Large intestine (tissue), 3 donors: ENCODE measurements at regions not wholly inside any gene's neighbourhood (a gene's known extent, or its start where the extent isn't known, plus 50 kb on each side); places are given as distances from the start of the nearest gene placed in this dataset.
"Not testable (repeated sequence)": the region's sequence is repeated elsewhere in the genome, so short reads cannot be mapped to it uniquely, and the experiment has no call there.

ENCODE experiments used
- DNase-seq, 2 donors: peaks; one replicate each; pipeline versions ENCODE4 v3.0.0 to v3.0.0-alpha.2; 2013
- H3K27ac ChIP-seq: one replicate; pipeline ENCODE4 v1.5.1; 2013; ENCODE audit warnings: low read length
- H3K27me3 ChIP-seq: 2 replicates; pipeline ENCODE4 v1.6.1; 2013; ENCODE audit warnings: low read length; ENCODE audit not compliant: control insufficient read depth, insufficient read depth
- H3K36me3 ChIP-seq: 2 replicates; pipeline ENCODE4 v1.6.1; 2013; ENCODE audit warnings: low read length; ENCODE audit not compliant: control insufficient read depth, insufficient read depth
- H3K4me1 ChIP-seq: one replicate; pipeline ENCODE4 v1.6.1; 2013; ENCODE audit warnings: low read length; ENCODE audit not compliant: control insufficient read depth, insufficient read depth
- H3K4me3 ChIP-seq: one replicate; pipeline ENCODE4 v1.5.1; 2013; ENCODE audit warnings: low read length
- H3K9me3 ChIP-seq: one replicate; pipeline ENCODE4 v1.6.1; 2013; ENCODE audit warnings: mild to moderate bottlenecking, low read depth, low read length, moderate library complexity; ENCODE audit not compliant: control insufficient read depth
- WGBS: methylation state at CpG from one replicate; pipeline ENCODE4 v1.1.5; 2013; ENCODE audit warnings: low lambda C conversion rate; ENCODE audit not compliant: insufficient coverage; 5-methylcytosine and 5-hydroxymethylcytosine counted together

DNA sequence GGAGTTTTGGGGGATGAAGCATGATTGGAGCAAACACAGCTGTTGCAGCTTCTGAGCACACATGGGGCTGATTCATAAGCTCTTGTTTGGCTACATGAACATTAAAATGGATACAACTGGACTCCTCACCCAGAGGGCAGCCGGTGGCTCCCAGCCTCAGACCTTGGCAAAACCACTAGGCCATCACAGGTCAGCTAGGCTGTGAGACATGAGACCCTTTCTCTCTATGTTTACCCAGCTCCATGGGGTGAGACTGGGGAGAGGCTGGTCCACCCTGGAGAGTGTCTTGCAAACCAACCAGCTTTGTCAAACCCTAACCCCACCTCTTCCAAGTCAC, 388.7 kb downstream of the PTPRU start:
- DNase-seq, result no peak
- no peaks in the 10 kb centered on the region for H3K36me3 ChIP-seq
- no CpG with 5 or more reads among the region's 1 CpG for WGBS
- H3K4me3 ChIP-seq, result no peak overlapping the region
- no peaks in the 10 kb centered on the region for H3K4me1 ChIP-seq
- no peak overlapping the region for H3K27ac ChIP-seq
- no peaks in the 10 kb centered on the region for H3K9me3 ChIP-seq
- H3K27me3 ChIP-seq, result peaks cover 3% of the 10 kb centered on the region

DNA sequence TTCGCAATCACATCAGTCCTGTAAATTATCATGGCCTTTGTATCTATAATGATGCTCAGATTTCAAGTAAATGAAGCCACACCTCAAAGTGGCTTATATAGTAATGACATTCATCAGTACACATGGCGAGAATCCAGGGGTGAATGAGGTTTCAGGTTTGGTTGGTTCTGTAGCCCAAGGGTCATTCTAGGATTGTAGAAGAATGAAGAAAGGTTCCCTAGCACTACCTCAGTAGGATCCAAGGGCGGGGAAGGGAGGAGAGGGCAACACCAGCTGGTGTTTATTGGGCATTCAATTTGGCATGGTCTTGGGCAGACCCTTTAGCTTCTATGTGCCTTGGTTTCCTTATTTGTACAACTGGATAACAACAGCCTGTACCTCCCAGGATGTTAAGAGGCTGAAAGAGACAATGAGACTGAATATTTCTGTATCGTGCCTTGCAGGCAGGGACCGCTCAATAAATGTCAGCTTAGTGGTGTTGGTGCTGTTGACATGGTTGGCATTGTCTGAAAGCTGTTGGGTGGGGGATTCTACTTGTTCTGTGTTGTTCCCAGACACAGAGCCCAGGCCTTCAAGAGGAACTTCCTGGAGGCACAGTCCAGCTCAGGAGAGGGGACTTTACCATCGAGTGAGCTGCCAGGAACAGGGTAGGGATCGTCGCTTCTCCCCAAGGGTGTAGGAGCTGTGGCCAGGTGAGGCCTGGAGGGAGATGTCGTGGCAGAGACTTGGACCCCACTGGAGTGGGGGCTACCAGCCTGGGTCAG, 388.2 kb downstream of the PTPRU start:
- Histone ChIP-seq H3K4me1 (no peaks in the 10 kb centered on the region), H3K4me3 (no peak overlapping the region), H3K27ac (no peak overlapping the region), H3K36me3 (no peaks in the 10 kb centered on the region), H3K27me3 (peaks cover 3% of the 10 kb centered on the region), H3K9me3 (no peaks in the 10 kb centered on the region)
- no peak for DNase-seq
- 100% methylated on average over 1 of the region's 9 CpGs for WGBS

DNA sequence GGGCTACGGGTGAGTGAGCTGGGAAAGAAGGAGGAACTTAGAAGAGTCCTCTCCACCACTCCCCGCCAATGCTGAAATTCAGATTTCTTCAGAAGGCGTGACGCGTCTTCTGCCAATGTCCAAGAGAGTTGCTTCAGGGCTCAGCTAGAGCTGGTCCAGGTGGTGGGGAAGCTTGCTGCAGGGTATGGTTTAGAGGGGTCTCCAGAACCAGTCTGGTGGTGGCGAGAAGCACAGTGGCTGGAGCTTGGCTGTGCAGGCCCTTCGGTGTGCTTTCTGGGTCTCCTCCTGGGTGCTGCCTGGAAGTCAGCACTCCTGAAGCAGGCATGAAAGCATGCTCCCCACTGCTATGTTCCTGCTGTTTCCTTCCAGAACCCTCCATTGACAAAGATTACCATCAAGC, 387.2 kb downstream of the PTPRU start:
- Histone ChIP-seq H3K4me1 (no peaks in the 10 kb centered on the region), H3K9me3 (no peaks in the 10 kb centered on the region), H3K27me3 (peaks cover 3% of the 10 kb centered on the region), H3K36me3 (no peaks in the 10 kb centered on the region), H3K27ac (no peak overlapping the region), H3K4me3 (no peak overlapping the region)
- no CpG with 5 or more reads among the region's 7 CpGs for WGBS
- DNase-seq, result no peak

DNA sequence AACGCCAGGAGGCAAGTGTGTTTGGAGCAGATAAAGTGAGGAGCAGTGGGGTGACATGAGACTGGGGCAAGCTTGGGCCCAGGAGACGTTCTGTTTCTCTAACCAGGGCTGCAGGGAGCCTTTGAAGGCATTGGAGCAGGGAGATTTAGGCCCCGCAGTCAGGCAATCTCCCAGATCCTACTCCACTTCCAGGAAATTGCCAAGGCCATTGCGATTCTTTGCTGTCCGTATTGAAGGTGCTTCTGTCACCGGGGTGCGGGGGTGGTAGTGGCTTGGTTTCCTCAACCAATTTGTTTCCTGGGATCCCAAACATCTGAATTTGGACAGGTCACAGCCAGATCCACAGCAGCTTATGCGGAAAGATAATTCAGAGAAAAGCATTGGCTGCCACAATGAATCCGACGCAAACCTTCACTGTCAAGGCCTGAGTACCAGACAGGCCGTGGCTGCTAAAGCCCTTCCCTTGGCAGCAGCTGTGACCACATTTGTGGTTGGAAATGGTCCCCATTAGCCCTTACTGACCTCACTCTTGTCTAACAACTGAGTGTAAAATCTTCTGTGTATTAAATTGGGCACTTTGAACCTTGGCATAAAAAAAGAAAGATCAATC, 385.6 kb downstream of the PTPRU start:
- DNase-seq, result no peak
- no peaks in the 10 kb centered on the region for H3K4me1 ChIP-seq
- H3K27ac ChIP-seq, result no peak overlapping the region
- no peaks in the 10 kb centered on the region for H3K36me3 ChIP-seq
- no peak overlapping the region for H3K4me3 ChIP-seq
- no CpG with 5 or more reads among the region's 11 CpGs for WGBS
- H3K9me3 ChIP-seq, result no peaks in the 10 kb centered on the region
- H3K27me3 ChIP-seq, result peaks cover 3% of the 10 kb centered on the region

DNA sequence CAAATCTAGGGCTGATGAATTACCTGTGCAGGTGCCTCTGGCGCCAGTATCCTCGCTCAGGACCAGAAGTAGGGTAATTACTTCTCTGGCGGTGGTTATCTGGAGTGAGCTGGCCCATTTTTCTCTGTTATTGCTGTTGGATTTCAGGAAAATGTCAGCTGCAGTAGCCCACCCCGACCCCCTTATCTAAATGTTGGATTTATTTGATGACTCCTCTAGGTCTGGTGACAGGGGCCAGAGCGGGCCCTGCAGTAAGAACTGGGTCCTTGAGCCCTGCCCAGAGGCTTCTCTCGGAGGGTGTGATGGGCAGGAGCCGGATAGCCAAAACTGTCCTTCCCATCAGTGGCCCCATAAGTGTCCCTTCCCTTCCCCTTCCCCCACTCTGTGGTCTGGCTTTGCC, 384.3 kb downstream of the PTPRU start:
- H3K27me3 ChIP-seq, result peaks cover 3% of the 10 kb centered on the region
- DNase-seq, result no peak
- H3K27ac ChIP-seq, result no peak overlapping the region
- WGBS, result no CpG with 5 or more reads among the region's 7 CpGs
- H3K4me1 ChIP-seq, result no peaks in the 10 kb centered on the region
- no peak overlapping the region for H3K4me3 ChIP-seq
- H3K9me3 ChIP-seq, result no peaks in the 10 kb centered on the region
- no peaks in the 10 kb centered on the region for H3K36me3 ChIP-seq

DNA sequence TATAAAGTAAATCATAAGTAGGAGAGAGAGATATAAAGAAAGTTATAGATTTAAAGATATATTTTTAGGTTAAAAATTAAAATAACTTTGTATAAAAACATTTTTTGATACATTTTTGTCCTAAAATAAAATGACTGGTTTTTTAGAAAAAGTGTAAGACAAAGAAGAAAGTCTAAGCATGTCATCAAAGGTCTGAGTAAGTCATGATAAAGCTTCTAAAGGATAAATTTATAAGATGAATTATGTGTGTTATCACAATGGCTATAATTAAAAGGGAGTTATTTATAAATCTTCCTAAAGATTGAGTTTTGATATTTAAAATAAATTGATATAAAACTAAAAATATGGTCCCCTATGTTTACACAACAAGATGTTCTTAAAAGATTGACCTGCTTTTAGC, 370.9 kb downstream of the PTPRU start:
- Histone ChIP-seq H3K9me3 (no peaks in the 10 kb centered on the region), H3K36me3 (no peaks in the 10 kb centered on the region), H3K27ac (no peak overlapping the region), H3K27me3 (no peaks in the 10 kb centered on the region), H3K4me3 (no peak overlapping the region), H3K4me1 (no peaks in the 10 kb centered on the region)
- no peak for DNase-seq

DNA sequence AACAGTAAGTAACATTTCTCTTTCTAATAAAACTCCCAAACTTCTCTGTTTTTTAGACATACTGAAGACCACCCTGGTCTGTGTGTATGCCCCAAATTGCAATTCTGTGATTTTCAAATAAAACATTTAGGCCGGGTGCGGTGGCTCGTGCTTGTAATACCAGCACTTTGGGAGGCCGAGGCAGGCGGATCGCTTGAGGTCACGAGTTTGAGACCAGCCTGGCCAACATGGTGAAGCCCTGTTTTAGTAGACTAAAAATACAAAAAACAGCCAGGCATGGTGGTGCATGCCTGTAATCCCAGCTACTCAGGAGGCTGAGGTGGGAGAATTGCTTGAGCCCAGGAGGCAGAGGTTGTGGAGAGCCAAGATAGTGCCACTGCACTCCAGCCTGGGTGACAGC, 368.5 kb downstream of the PTPRU start:
- H3K27ac ChIP-seq, H3K36me3 ChIP-seq, DNase-seq, H3K9me3 ChIP-seq, H3K4me3 ChIP-seq, H3K27me3 ChIP-seq, H3K4me1 ChIP-seq: not testable (repeated sequence)
- no CpG with 5 or more reads among the region's 7 CpGs for WGBS

DNA sequence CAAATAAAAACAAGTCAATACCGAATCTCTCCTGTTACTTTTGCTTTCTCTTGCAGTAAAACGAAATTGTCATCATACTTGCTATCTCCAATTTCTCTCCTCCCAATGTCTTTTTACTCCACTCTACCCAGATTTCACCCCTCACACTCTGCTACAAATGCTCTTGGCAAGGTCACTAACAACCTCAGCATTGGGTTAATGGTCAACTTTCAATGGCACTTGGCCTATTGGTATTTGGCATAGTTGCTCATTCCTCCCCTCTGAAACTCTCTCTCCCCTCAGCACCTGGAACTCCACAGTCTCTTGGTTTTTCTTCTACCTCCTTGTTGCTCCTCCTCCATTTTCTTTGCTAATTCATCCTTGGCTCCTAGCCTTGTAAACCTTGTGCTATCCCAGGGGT, 367.3 kb downstream of the PTPRU start:
- no peaks in the 10 kb centered on the region for H3K9me3 ChIP-seq
- no peak for DNase-seq
- WGBS, result 83% methylated on average over 1 of the region's 2 CpGs
- H3K36me3 ChIP-seq, result no peaks in the 10 kb centered on the region
- no peaks in the 10 kb centered on the region for H3K4me1 ChIP-seq
- no peak overlapping the region for H3K27ac ChIP-seq
- H3K4me3 ChIP-seq, result no peak overlapping the region
- H3K27me3 ChIP-seq, result no peaks in the 10 kb centered on the region

DNA sequence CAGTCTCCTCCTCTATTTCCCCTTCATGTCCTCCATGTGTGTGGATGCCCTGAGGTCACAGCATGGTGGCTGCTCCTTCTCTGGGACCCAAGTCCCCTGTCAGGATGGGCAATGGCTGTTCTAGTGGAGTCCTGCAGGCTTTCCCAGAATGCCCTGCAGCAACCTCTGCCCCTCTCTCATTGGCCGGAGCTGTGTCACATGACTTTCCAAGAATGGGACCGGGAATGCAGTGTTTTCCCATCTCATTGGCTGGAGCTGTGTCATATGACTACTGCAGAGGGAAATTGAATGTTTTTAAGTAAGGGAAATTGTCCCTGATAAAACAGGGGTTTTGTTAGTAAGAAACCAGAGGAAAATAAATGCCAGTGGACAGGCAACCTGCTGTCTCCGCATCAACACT, 365.9 kb downstream of the PTPRU start:
- Histone ChIP-seq H3K27me3 (peaks cover 2% of the 10 kb centered on the region), H3K36me3 (no peaks in the 10 kb centered on the region), H3K9me3 (no peaks in the 10 kb centered on the region), H3K4me3 (no peak overlapping the region), H3K4me1 (no peaks in the 10 kb centered on the region), H3K27ac (no peak overlapping the region)
- no CpG with 5 or more reads among the region's 3 CpGs for WGBS
- DNase-seq, result no peak

DNA sequence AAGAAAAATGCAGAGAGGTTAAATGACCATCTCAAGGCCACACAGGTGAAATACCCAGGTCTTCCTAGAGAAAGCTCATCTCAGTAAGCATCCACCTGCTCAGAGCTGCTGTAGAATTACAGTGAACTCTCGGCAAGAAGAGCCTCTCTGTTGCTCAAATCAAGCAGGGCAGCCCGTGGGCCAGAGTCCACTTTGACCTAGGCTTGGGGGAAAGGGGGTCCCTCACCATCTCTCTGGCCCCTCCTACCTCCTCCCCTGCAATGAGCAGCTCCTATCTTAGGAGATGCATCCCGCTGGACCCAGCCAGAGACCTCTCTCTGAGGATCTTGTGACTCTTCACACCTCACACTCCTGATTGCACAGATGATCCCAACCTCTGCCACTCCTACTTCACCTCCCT, 364.7 kb downstream of the PTPRU start:
- WGBS, result no CpG with 5 or more reads among the region's 3 CpGs
- H3K9me3 ChIP-seq, result no peaks in the 10 kb centered on the region
- no peak for DNase-seq
- no peak overlapping the region for H3K4me3 ChIP-seq
- no peaks in the 10 kb centered on the region for H3K36me3 ChIP-seq
- peaks cover 2% of the 10 kb centered on the region for H3K27me3 ChIP-seq
- no peaks in the 10 kb centered on the region for H3K4me1 ChIP-seq
- H3K27ac ChIP-seq, result no peak overlapping the region

DNA sequence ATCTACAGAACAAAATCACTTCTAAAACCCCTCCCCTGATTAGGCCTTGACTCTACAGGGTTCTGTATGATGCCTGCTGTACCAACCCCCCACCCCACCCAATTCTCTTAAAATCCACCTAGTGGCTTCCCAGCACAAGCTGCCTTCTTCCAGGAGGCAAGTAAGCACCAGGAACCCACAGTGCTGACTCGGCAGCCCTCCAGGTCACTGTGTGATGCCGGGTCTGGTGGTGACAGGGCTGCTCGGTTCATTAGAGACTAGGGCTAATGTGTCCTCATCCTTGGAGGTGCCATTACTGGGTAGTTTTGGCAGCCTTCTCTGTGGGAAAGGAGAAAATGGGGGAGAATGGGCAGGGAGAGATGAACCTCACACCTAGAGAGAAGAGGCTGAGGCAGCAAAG, 363.5 kb downstream of the PTPRU start:
- Histone ChIP-seq H3K4me1 (no peaks in the 10 kb centered on the region), H3K36me3 (no peaks in the 10 kb centered on the region), H3K27me3 (peaks cover 2% of the 10 kb centered on the region), H3K27ac (no peak overlapping the region), H3K9me3 (no peaks in the 10 kb centered on the region), H3K4me3 (no peak overlapping the region)
- DNase-seq, result no peak
- no CpG with 5 or more reads among the region's 3 CpGs for WGBS
